ENCODE measurements at regions not wholly inside any gene's neighbourhood (a gene's known extent, or its start where the extent isn't known, plus 50 kb on each side); places are given as distances from the start of the nearest gene placed in this dataset.

DNA sequence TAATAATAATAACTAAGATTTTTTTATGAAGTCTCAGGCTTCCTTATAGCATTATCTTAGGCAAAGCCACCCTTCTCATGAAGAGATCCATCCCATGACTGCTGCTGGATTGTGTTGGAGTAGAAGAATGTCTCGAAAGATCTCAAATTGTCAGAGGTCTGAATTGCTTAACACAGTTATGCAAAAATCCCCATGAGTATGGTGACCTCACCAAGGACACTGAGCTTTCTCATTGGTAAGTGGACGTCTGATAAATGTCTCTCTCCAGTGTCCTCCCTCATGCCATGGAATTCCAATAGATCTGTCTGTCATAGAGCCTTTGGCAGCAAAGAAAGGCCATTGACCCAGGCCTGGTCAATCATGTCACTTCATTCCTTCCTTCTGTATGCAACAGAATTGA is 264.5 kb downstream of the CDH11 start:
- H3K4me1 Mint-ChIP-seq: no peaks in the 10 kb centered on the region
- CTCF ChIA-PET: no interaction called here
- no peak overlapping the region for H3K27ac Mint-ChIP-seq
- H3K27me3 Mint-ChIP-seq: no peaks in the 10 kb centered on the region
- H3K9me3 Mint-ChIP-seq (ENCODE audit: low read depth): peaks cover 19% of the 10 kb centered on the region
- ATAC-seq (no peak), DNase-seq (no peak)
- no peaks in the 10 kb centered on the region for H3K36me3 Mint-ChIP-seq
- no peak overlapping the region for H3K4me3 Mint-ChIP-seq

DNA sequence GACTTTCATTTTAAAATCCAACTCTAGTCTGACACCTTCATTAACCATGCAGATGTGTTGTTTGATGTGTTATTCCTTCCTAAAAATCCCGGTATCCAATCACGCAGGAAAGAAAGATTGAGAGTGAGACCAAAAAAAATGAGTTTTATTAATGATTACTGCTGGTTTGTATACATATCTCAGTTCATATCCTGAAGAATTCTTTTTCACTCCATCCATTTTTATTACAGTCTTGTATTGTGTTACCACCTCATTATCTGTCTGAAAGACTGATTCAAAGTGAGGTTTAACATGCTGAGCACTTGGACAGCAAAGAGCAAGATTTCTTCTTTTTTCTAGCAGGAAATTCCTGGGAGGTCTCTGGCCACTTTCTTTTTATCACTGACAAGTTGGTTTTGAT is 268.3 kb downstream of the CDH11 start:
- DNase-seq (no peak), ATAC-seq (no peak)
- Mint-ChIP-seq H3K4me3 (no peak overlapping the region), H3K27me3 (no peaks in the 10 kb centered on the region), H3K4me1 (no peaks in the 10 kb centered on the region), H3K36me3 (no peaks in the 10 kb centered on the region), H3K27ac (no peak overlapping the region), H3K9me3 (ENCODE audit: low read depth) (peaks cover 11% of the 10 kb centered on the region)
- CTCF ChIA-PET: no interaction called here

DNA sequence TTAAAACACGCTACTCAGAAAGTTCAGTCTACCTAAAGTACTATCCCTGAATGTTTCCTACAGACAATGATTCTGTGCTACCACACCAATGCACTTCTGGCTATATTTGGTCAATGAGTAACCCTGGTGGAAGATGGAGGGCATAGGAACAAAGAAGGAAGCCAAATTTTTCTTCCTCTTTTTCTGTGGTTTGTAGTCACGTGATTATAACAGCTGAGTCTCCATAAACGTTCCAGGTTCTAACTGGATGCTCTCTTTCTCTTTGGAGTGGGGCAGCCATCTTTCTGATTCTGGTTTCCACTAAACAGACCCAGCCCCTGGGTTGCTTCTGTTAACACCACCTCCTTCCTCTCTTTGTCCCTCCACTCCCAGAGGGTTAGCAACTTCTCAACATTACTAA is 274.9 kb downstream of the CDH11 start:
- Mint-ChIP-seq H3K9me3 (ENCODE audit: low read depth) (peaks cover 18% of the 10 kb centered on the region), H3K4me1 (no peaks in the 10 kb centered on the region), H3K27me3 (no peaks in the 10 kb centered on the region), H3K36me3 (no peaks in the 10 kb centered on the region), H3K4me3 (no peak overlapping the region), H3K27ac (no peak overlapping the region)
- CTCF ChIA-PET: no interaction called here
- DNase-seq (no peak), ATAC-seq (no peak)

- no peak for ATAC-seq
- no peaks in the 10 kb centered on the region for H3K27me3 Mint-ChIP-seq
- H3K4me1 Mint-ChIP-seq: no peaks in the 10 kb centered on the region
- CTCF ChIA-PET: no interaction called here
- H3K9me3 Mint-ChIP-seq (ENCODE audit: low read depth): peaks cover 18% of the 10 kb centered on the region
- H3K36me3 Mint-ChIP-seq: no peaks in the 10 kb centered on the region
- DNase-seq: no peak
- no peak overlapping the region for H3K27ac Mint-ChIP-seq
- no peak overlapping the region for H3K4me3 Mint-ChIP-seq
Observed at GRCh38 chr16:64845071-64845470, 276.8 kb downstream of the CDH11 start.

- no peaks in the 10 kb centered on the region for H3K27me3 Mint-ChIP-seq
- no peaks in the 10 kb centered on the region for H3K4me1 Mint-ChIP-seq
- CTCF ChIA-PET: no interaction called here
- H3K9me3 Mint-ChIP-seq (ENCODE audit: low read depth): peaks cover 20% of the 10 kb centered on the region
- no peak for ATAC-seq
- no peak overlapping the region for H3K27ac Mint-ChIP-seq
- DNase-seq: no peak
- H3K4me3 Mint-ChIP-seq: no peak overlapping the region
- no peaks in the 10 kb centered on the region for H3K36me3 Mint-ChIP-seq
Observed at GRCh38 chr16:64841482-64841881, 280.4 kb downstream of the CDH11 start.

- ATAC-seq (no peak), DNase-seq (no peak)
- Mint-ChIP-seq H3K27ac (no peak overlapping the region), H3K4me3 (no peak overlapping the region), H3K36me3 (no peaks in the 10 kb centered on the region), H3K27me3 (no peaks in the 10 kb centered on the region), H3K4me1 (no peaks in the 10 kb centered on the region), H3K9me3 (ENCODE audit: low read depth) (peaks cover 20% of the 10 kb centered on the region)
- CTCF ChIA-PET: no interaction called here
Observed at GRCh38 chr16:64841071-64841470, 280.8 kb downstream of the CDH11 start.

DNA sequence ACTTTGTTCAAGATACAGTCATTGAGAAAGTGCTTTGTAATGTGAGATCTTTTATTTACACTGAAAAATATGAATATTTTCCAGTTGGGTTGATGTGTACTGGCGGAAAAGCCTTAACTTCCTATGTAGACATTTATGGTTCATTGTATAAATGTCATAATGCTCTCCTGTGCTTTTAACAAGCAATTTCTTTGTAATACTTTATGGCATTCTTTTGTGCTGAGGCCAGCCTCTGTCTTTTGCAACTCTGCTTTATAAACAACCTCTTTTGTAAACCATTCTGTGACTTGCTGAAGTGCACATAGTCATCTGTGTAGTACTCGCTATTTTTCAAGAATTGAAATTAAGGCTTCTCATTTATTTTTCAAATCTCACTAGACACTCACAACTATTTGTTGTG is 291.2 kb downstream of the CDH11 start:
- no peaks in the 10 kb centered on the region for H3K36me3 Mint-ChIP-seq
- ATAC-seq (no peak), DNase-seq (no peak)
- H3K4me3 Mint-ChIP-seq: no peak overlapping the region
- H3K27ac Mint-ChIP-seq: no peak overlapping the region
- peaks cover 16% of the 10 kb centered on the region for H3K9me3 Mint-ChIP-seq (ENCODE audit: low read depth)
- CTCF ChIA-PET: no interaction called here
- no peaks in the 10 kb centered on the region for H3K4me1 Mint-ChIP-seq
- H3K27me3 Mint-ChIP-seq: no peaks in the 10 kb centered on the region

- no peaks in the 10 kb centered on the region for H3K36me3 Mint-ChIP-seq
- H3K27ac Mint-ChIP-seq: no peak overlapping the region
- DNase-seq: no peak
- H3K4me3 Mint-ChIP-seq: no peak overlapping the region
- CTCF ChIA-PET: no interaction called here
- no peaks in the 10 kb centered on the region for H3K27me3 Mint-ChIP-seq
- H3K4me1 Mint-ChIP-seq: no peaks in the 10 kb centered on the region
- no peak for ATAC-seq
- peaks cover 16% of the 10 kb centered on the region for H3K9me3 Mint-ChIP-seq (ENCODE audit: low read depth)
Observed at GRCh38 chr16:64829678-64830077, 292.2 kb downstream of the CDH11 start.

- CTCF ChIA-PET: no interaction called here
- no peak for ATAC-seq
- no peak overlapping the region for H3K4me3 Mint-ChIP-seq
Observed at GRCh38 chr16:64826374-64826773, 295.5 kb downstream of the CDH11 start.

DNA sequence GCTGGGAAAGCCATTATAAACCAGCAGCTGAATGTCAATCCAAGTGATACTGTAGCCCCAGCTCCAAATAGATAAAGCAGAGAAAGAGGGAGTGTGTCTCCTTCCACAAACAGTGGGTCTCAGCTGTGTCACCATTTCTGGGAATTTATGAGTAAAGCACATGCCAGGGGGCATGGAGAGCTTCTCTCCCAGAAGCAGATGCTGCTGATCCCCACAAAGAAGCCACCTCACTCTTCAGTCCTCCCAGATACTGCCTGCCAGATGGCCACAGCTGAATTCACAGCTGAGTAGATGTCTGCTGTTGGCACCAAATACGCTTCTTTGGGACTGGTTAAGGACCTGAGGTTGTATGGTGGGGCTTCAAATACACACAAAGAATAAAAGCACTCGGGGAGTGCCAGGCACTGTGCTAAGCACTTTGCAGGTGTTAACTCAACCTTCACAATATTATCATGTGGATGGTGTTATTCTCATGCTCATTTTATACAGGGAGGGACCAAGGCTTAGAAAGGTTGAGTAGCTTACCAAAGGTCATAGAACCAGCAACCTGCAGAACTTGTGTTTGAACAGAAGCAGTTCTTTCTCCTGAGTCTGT is 298.3 kb downstream of the CDH11 start:
- Mint-ChIP-seq H3K27me3 (no peaks in the 10 kb centered on the region), H3K4me3 (no peak overlapping the region), H3K36me3 (no peaks in the 10 kb centered on the region), H3K27ac (no peak overlapping the region), H3K9me3 (ENCODE audit: low read depth) (peaks cover 22% of the 10 kb centered on the region), H3K4me1 (no peaks in the 10 kb centered on the region)
- DNase-seq (no peak), ATAC-seq (no peak)
- CTCF ChIA-PET: no interaction called here

More at GRCh38 chr16:64826374-64826773, 295.5 kb downstream of the CDH11 start:
- H3K27me3 Mint-ChIP-seq: no peaks in the 10 kb centered on the region
- no peak for DNase-seq
- peaks cover 18% of the 10 kb centered on the region for H3K9me3 Mint-ChIP-seq (ENCODE audit: low read depth)
- H3K36me3 Mint-ChIP-seq: no peaks in the 10 kb centered on the region
- H3K27ac Mint-ChIP-seq: no peak overlapping the region
- no peaks in the 10 kb centered on the region for H3K4me1 Mint-ChIP-seq

GRCh38 chr16:64809876-64810629 is 311.8 kb downstream of the CDH11 start:
- no peak for ATAC-seq
- Mint-ChIP-seq H3K27me3 (no peaks in the 10 kb centered on the region), H3K4me3 (no peak overlapping the region), H3K27ac (no peak overlapping the region), H3K9me3 (ENCODE audit: low read depth) (peaks cover 13% of the 10 kb centered on the region), H3K36me3 (no peaks in the 10 kb centered on the region), H3K4me1 (no peaks in the 10 kb centered on the region)
- CTCF ChIA-PET: no interaction called here
- no peak for DNase-seq

- no peak overlapping the region for H3K4me3 Mint-ChIP-seq
- H3K9me3 Mint-ChIP-seq (ENCODE audit: low read depth): peaks cover 18% of the 10 kb centered on the region
- no peak for ATAC-seq
- no peak overlapping the region for H3K27ac Mint-ChIP-seq
- H3K27me3 Mint-ChIP-seq: no peaks in the 10 kb centered on the region
- no peak for DNase-seq
- CTCF ChIA-PET: no interaction called here
- no peaks in the 10 kb centered on the region for H3K4me1 Mint-ChIP-seq
- H3K36me3 Mint-ChIP-seq: no peaks in the 10 kb centered on the region
Observed at GRCh38 chr16:64808474-64808873, 313.4 kb downstream of the CDH11 start.

- H3K4me1 Mint-ChIP-seq: no peaks in the 10 kb centered on the region
- H3K36me3 Mint-ChIP-seq: no peaks in the 10 kb centered on the region
- CTCF ChIA-PET: no interaction called here
- no peaks in the 10 kb centered on the region for H3K27me3 Mint-ChIP-seq
- ATAC-seq (no peak), DNase-seq (no peak)
- peaks cover 18% of the 10 kb centered on the region for H3K9me3 Mint-ChIP-seq (ENCODE audit: low read depth)
- H3K27ac Mint-ChIP-seq: no peak overlapping the region
- no peak overlapping the region for H3K4me3 Mint-ChIP-seq
Observed at GRCh38 chr16:64791756-64792155, 330.1 kb downstream of the CDH11 start.

- H3K36me3 Mint-ChIP-seq: no peaks in the 10 kb centered on the region
- ATAC-seq: no peak
- H3K4me1 Mint-ChIP-seq: no peaks in the 10 kb centered on the region
- no peaks in the 10 kb centered on the region for H3K27me3 Mint-ChIP-seq
- DNase-seq: no peak
- no peak overlapping the region for H3K4me3 Mint-ChIP-seq
- CTCF ChIA-PET: no interaction called here
- peaks cover 8% of the 10 kb centered on the region for H3K9me3 Mint-ChIP-seq (ENCODE audit: low read depth)
- H3K27ac Mint-ChIP-seq: no peak overlapping the region
Observed at GRCh38 chr16:64784635-64785034, 337.2 kb downstream of the CDH11 start.
